Liver (tissue), 8 donors: ENCODE measurements at regions not wholly inside any gene's neighbourhood (a gene's known extent, or its start where the extent isn't known, plus 50 kb on each side); places are given as distances from the start of the nearest gene placed in this dataset.

Experiments used
- DNase-seq: peaks from one replicate; pipeline ENCODE4 v3.0.0-alpha.2; 2017; ENCODE audit warnings: low spot score
- H3K27ac ChIP-seq, 2 donors: one replicate each; pipeline ENCODE4 v1.7.0; 2013; ENCODE audit warnings: inconsistent platforms in 2 of 2, low read length in 2 of 2, control low read depth in 1 of 2, low read depth in 1 of 2, mild to moderate bottlenecking in 1 of 2
- H3K27me3 ChIP-seq, 4 donors: one replicate each; pipeline versions ENCODE4 v1.6.1 to v1.7.0; 2013; ENCODE audit warnings: low read length in 3 of 4, inconsistent platforms in 1 of 4, mild to moderate bottlenecking in 1 of 4, moderate library complexity in 1 of 4; ENCODE audit not compliant: control insufficient read depth in 4 of 4, insufficient read depth in 4 of 4
- H3K36me3 ChIP-seq, 4 donors: one replicate each; pipeline versions ENCODE4 v1.6.1 to v1.7.0; 2013; ENCODE audit warnings: low read length in 3 of 4, mild to moderate bottlenecking in 3 of 4, low read depth in 1 of 4, moderate library complexity in 1 of 4; ENCODE audit not compliant: control insufficient read depth in 4 of 4, insufficient read depth in 3 of 4
- H3K4me1 ChIP-seq, 4 donors: one replicate each; pipeline versions ENCODE4 v1.6.1 to v1.7.0; 2013; ENCODE audit warnings: low read length in 3 of 4, mild to moderate bottlenecking in 3 of 4, moderate library complexity in 1 of 4; ENCODE audit not compliant: control insufficient read depth in 4 of 4, insufficient read depth in 4 of 4
- H3K4me3 ChIP-seq, 3 donors: one replicate each; pipeline versions ENCODE4 v1.6.1 to v1.7.0; 2013; ENCODE audit warnings: low read length in 3 of 3, control low read depth in 1 of 3, low read depth in 1 of 3, mild to moderate bottlenecking in 1 of 3
- H3K9ac ChIP-seq, 2 donors: one replicate each; pipeline ENCODE4 v1.7.0; 2013; ENCODE audit warnings: low read length in 2 of 2, mild to moderate bottlenecking in 2 of 2, moderate library complexity in 2 of 2, control low read depth in 1 of 2, low read depth in 1 of 2
- H3K9me3 ChIP-seq, 4 donors: one replicate each; pipeline versions ENCODE4 v1.6.1 to v1.7.0; 2013; ENCODE audit warnings: low read length in 3 of 4; ENCODE audit not compliant: control insufficient read depth in 4 of 4
- ATF3 ChIP-seq: IDR thresholded peaks from 2 replicates; pipeline ENCODE4 v1.6.1; 2016; ENCODE audit warnings: antibody characterized with exemption
- CTCF ChIP-seq: fragments of 150-350 bp; IDR thresholded peaks from 2 replicates; pipeline ENCODE4 v1.5.1; 2017; ENCODE audit warnings: improper control_type of control experiment, low read depth, low read length; ENCODE audit not compliant: missing input control
- EGR1 ChIP-seq, 2 donors: IDR thresholded peaks; 2 replicates each; pipeline ENCODE4 v1.6.1; 2016 to 2018; ENCODE audit warnings: antibody characterized with exemption in 2 of 2, low read depth in 2 of 2
- FOXA1 ChIP-seq: IDR thresholded peaks from 2 replicates; pipeline ENCODE4 v1.6.1; 2016; ENCODE audit warnings: antibody characterized with exemption
- FOXA2 ChIP-seq: IDR thresholded peaks from 2 replicates; pipeline ENCODE4 v1.6.1; 2016; ENCODE audit warnings: antibody characterized with exemption
- GABPA ChIP-seq, 2 donors: IDR thresholded peaks in 1 of 2; conservative IDR thresholded peaks in 1 of 2; 2 replicates each; pipeline ENCODE4 v1.6.1; 2016; ENCODE audit warnings: antibody characterized with exemption in 2 of 2, mild to moderate bottlenecking in 1 of 2, moderate library complexity in 1 of 2
- HNF4A ChIP-seq, 2 donors: conservative IDR thresholded peaks; 2 replicates each; pipeline ENCODE4 v1.6.1; 2016; ENCODE audit warnings: antibody characterized with exemption in 2 of 2, mild to moderate bottlenecking in 2 of 2
- HNF4G ChIP-seq: IDR thresholded peaks from 2 replicates; pipeline ENCODE4 v1.6.1; 2016; ENCODE audit warnings: antibody characterized with exemption
- JUND ChIP-seq, 2 donors: IDR thresholded peaks; 2 replicates each; pipeline ENCODE4 v1.6.1; 2016; ENCODE audit warnings: antibody characterized with exemption in 2 of 2
- MAX ChIP-seq: IDR thresholded peaks from 2 replicates; pipeline ENCODE4 v1.6.1; 2016; ENCODE audit warnings: antibody characterized with exemption
- NR2F2 ChIP-seq: IDR thresholded peaks from 2 replicates; pipeline ENCODE4 v1.6.1; 2016; ENCODE audit warnings: antibody characterized with exemption
- RAD21 ChIP-seq, 2 donors: IDR thresholded peaks; 2 replicates each; pipeline ENCODE4 v1.6.1; 2016; ENCODE audit warnings: antibody characterized with exemption in 2 of 2, mild to moderate bottlenecking in 2 of 2
- REST ChIP-seq: IDR thresholded peaks from 2 replicates; pipeline ENCODE4 v1.6.1; 2016; ENCODE audit warnings: antibody characterized with exemption, mild to moderate bottlenecking
- RXRA ChIP-seq, 2 donors: IDR thresholded peaks; 2 replicates each; pipeline ENCODE4 v1.6.1; 2017 to 2018; ENCODE audit warnings: antibody characterized with exemption in 2 of 2, mild to moderate bottlenecking in 1 of 2
- SP1 ChIP-seq: IDR thresholded peaks from 2 replicates; pipeline ENCODE4 v1.6.1; 2018; ENCODE audit warnings: antibody characterized with exemption, mild to moderate bottlenecking
- TAF1 ChIP-seq: conservative IDR thresholded peaks from 2 replicates; pipeline ENCODE4 v1.6.1; 2016; ENCODE audit warnings: antibody characterized with exemption, mild to moderate bottlenecking
- YY1 ChIP-seq: IDR thresholded peaks from 2 replicates; pipeline ENCODE4 v1.6.1; 2016; ENCODE audit warnings: antibody characterized with exemption, mild to moderate bottlenecking
- ZBTB33 ChIP-seq: IDR thresholded peaks from 2 replicates; pipeline ENCODE4 v1.6.1; 2016; ENCODE audit warnings: antibody characterized with exemption
- WGBS: extraction: QIAGEN DNeasy Blood & Tissue Kit; methylation state at CpG from one replicate; pipeline ENCODE4 v1.1.7; 2013; 5-methylcytosine and 5-hydroxymethylcytosine counted together
- donor health status: healthy.
- donor health status: healthy.
- donor health status: healthy.
- donor health status: healthy.
- donor health status: healthy.

GRCh38 chr4:43244688-43245382, 352.3 kb downstream of the GRXCR1 start:
- WGBS = 44% methylated on average over 1 of the region's 1 CpG
- TF ChIP-seq FOXA1 (no peak), HNF4A (conservative IDR thresholded peaks at IDR 0.05) (no peak), YY1 (no peak), ATF3 (no peak), REST (no peak)
- Histone ChIP-seq H3K9ac (no peak overlapping the region), H3K9me3 (no peaks in the 10 kb centered on the region), H3K27ac (no peak overlapping the region), H3K36me3 (no peaks in the 10 kb centered on the region), H3K27me3 (no peaks in the 10 kb centered on the region), H3K4me3 (no peak overlapping the region), H3K4me1 (no peaks in the 10 kb centered on the region)
- DNase-seq = no peak

- Histone ChIP-seq H3K4me3 (no peak overlapping the region), H3K36me3 (no peaks in the 10 kb centered on the region), H3K27ac (no peak overlapping the region), H3K9me3 (peaks cover 0 to 1% (median 0%) of the 10 kb centered on the region in 4 donors), H3K27me3 (peaks cover 0 to 3% (median 0%) of the 10 kb centered on the region in 4 donors), H3K4me1 (no peaks in the 10 kb centered on the region), H3K9ac (no peak overlapping the region)
- TF ChIP-seq HNF4A (conservative IDR thresholded peaks at IDR 0.05) (no peak), ATF3 (no peak), EGR1 (IDR thresholded peaks at IDR 0.05; ENCODE audit: low read depth in 2 of 2) (no peak), HNF4G (no peak), REST (no peak), SP1 (no peak), RAD21 (IDR thresholded peaks at IDR 0.05) (no peak), RXRA (IDR thresholded peaks at IDR 0.05) (no peak), CTCF (no peak), TAF1 (no peak), FOXA2 (no peak), YY1 (no peak), GABPA (IDR thresholded peaks at IDR 0.05 in 1 of 2, conservative IDR thresholded peaks at IDR 0.05 in 1 of 2) (no peak), MAX (no peak), NR2F2 (no peak), FOXA1 (no peak), JUND (IDR thresholded peaks at IDR 0.05) (no peak), ZBTB33 (no peak)
- no peak for DNase-seq
- 73% methylated on average over 2 of the region's 2 CpGs for WGBS
Observed at GRCh38 chr4:43251841-43252240, 359.3 kb downstream of the GRXCR1 start.
